Activated naive CD4-positive, alpha-beta T cell treated with anti-CD3 and anti-CD28 coated beads, Interleukin-2, amount 50 U/mL, for 16 hours (primary cell): ENCODE measurements at regions not wholly inside any gene's neighbourhood (a gene's known extent, or its start where the extent isn't known, plus 50 kb on each side); places are given as distances from the start of the nearest gene placed in this dataset.
"Not testable (repeated sequence)": the region's sequence is repeated elsewhere in the genome, so short reads cannot be mapped to it uniquely, and the experiment has no call there.

ENCODE experiments used
- DNase-seq: peaks from one replicate; pipeline ENCODE4 v3.0.0-alpha.2; 2020

DNA sequence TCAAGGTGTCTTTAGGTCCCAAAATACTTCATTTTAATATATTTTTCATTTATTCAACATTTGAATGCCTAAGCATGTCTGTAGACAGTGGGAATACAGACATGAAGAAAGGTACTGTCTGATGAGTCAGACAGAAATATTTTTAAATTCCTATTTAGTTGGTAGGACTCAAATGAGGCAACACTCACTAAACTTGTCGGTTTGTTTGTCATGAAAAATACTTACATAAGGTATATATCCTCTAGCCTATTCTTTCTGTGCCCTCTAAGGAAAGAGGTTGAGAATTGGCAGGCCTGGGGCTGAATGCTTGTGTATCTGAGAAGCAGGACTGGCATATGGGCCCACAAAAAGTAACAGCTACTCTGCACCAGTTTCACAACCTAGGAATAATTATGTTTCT lies 423.6 kb upstream of the MDFIC2 start:
- DNase-seq = no peak

DNA sequence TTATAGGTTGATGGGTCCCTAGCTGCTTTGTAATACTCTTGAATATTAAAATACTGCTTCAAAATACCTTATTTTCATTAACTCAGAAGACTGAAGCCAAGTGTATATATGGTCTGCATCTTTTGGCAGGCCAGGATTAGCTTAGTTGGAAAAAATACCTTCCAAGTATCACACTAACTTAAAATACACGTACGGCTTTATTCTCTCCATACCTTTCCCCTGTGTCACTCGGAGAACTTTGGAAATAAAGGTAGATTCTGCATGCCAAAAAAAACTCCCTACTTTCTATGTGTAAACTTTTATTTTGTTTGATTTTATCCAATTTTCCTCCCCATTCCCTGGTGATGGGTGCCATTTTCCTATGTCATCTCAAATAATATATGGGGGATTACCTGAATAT lies 422.3 kb upstream of the MDFIC2 start:
- no peak for DNase-seq

DNA sequence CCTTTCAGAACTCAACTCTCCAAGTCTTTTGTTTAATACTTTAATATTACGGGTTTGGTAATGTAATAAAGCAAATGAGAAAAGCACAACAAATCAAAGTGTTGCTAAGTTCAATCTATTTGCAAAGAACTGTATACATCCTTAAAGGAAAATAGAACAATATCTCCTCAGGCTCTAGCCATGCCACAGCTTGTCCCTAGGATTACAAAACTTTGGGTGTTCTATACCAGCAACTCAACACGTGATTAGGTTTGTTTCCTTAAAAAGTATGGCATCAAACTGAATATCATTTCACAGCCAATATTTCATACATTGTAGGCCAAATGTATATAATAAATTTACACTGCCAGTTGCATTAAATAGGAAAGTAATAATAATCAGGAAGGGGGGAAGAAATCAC lies 418.6 kb upstream of the MDFIC2 start:
- no peak for DNase-seq

DNA sequence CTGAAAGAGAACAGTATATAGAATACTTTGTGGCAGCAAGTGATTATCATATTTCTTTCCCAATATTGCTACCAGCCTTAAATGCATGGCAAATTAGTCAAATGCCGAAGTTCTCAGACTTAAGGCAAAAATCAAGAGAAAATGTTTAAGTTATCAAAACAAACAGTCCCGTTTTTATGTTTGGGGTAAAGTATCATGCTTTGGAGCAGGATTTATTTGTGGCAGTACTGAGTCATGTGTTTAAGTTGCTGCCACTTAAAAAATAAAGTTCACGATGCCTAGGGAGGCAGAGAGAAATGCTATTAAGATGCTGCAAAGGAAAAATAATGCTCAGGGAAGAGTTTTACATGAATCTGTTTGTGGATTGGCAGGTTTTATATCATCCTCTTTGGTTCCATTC lies 417.4 kb upstream of the MDFIC2 start:
- DNase-seq = no peak

DNA sequence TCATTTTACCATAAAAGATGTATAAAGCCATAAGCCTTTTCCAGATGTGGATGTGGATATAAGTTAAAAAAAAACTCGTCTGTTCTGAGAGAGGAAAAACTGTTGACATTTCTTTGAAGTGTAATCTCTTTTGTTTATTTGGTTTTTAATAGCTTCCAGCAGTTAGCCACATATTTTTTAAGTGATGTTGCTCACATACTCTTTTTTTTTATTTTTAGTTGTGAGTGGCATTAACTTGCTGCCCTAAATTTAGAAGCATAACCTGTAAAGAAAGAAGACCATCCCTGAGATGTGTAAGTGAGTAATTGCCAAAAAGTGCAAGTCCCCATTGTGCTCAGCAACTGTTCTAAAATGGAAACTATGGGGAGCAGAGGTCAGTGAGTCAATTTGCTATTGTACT lies 415.9 kb upstream of the MDFIC2 start:
- DNase-seq = no peak

DNA sequence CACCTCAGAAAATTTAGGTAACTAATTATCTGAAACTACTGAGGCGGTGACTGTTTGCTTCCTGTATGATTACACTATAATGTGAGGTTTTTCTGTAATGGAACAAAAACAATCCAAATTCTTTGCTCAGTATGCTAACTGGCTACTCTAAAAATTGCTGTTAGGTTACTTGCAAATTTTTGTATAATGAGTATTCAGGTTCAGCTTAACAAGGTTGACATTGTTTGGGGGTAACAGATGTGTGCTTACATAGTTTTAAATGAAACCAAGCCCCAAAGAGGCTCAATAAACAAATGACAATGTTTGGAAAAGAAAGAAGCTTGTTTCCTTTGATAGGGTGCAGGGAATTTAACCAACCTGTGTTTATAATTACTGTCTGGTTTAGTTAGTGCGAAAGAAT lies 414.5 kb upstream of the MDFIC2 start:
- DNase-seq = no peak

DNA sequence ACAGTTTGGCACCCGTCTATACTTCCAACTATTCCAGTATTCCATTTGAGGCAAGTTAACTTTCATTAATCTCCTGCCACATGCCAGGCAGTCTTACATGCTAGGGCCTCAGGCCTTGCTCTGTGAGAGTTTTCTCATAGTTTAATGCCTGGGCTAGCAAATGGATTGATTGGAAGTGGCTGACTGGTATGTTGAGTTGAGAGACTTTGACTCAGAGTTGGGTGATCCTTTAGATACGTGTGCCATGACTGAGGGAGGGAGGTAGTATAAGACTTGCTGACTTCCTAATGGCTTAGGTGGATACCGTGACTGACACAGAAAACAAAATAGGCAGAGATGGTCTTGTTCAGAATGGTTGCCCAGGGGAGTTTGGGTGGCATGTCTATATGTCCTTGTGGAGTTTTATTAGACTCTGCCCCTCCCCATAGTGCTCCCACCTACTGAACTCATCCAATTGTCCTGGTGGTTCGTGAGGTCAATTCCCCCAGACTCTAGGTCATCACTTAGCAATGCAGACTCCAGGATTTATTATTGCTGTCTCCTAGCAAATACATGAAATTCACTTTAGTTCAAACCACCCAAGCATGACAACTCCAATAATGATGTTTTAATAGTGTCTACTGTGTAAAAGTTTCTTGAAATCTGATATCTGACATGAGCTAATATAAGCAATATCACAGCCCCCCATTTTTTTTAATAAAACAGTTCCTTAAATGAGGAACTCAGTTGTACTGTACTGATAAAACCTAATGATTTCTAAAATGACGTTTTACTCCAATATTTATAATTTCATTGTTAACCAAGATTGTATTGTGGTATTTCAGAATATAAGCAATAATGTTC lies 413.9 kb upstream of the MDFIC2 start:
- DNase-seq = no peak

DNA sequence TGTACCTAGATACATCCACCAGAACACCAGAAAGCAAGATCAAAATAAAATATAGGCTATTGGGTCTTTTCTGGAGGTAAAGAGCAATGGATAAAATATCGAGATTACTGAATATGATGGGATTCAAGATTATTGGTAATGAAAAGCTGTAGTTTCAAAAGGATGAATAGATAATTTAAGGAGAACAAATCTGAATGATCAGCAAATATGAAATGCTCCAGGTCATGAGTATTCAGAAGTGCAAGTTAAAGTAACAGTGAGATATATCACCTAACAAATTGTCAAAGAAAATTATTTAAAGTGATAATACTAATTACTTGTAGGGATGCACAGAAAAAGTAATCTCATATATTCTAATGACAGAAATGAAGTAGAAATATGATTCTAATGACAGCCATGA lies 409.6 kb upstream of the MDFIC2 start:
- DNase-seq = no peak

DNA sequence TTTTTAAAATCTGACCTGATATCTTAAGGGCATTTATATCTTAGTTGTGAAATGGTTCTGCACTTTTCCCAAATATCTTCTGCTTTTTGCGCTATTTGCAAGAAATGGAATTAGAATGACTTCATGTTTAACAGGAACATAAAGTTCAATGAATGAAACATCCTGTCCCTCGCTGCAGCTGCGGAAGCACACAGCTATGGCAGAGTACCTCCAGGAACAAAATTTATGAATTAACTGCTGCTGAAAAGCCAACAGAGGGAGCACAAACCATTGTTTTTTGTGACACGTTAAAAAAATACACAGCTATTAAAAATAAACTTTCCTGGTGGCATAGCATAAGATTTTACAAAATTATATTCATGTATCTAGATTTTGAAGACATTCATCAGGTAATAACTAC lies 404.4 kb upstream of the MDFIC2 start:
- DNase-seq = no peak

DNA sequence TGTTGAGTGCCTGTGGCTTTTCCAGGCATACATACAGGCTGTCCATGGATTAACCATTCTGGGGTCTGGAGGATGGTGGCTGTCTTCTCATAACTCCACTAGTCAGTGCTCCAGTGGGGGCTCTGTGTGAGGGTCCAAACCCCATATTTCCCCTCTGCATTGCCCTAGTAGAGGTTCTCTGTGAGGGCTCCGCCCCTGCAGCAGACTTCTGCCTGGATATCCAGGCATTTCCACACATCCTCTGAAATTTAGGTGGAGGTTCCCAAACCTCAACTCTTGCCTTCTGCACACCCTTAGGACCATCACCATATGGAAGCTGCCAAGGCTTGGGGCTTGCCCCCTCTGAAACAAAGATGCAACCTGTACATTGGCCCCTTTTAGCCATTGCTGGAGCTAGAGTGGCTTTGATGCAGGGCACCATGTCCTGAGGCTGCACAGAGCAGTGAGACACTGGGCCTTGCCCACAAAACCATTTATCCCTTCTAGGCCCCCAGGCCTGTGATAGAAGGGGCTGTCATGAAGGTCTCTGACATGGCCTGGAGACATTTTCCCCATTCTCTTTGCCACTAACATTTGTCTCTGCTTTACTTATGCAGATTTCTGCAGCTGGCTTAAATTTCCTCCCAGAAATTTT lies 400.1 kb upstream of the MDFIC2 start:
- DNase-seq = no peak

DNA sequence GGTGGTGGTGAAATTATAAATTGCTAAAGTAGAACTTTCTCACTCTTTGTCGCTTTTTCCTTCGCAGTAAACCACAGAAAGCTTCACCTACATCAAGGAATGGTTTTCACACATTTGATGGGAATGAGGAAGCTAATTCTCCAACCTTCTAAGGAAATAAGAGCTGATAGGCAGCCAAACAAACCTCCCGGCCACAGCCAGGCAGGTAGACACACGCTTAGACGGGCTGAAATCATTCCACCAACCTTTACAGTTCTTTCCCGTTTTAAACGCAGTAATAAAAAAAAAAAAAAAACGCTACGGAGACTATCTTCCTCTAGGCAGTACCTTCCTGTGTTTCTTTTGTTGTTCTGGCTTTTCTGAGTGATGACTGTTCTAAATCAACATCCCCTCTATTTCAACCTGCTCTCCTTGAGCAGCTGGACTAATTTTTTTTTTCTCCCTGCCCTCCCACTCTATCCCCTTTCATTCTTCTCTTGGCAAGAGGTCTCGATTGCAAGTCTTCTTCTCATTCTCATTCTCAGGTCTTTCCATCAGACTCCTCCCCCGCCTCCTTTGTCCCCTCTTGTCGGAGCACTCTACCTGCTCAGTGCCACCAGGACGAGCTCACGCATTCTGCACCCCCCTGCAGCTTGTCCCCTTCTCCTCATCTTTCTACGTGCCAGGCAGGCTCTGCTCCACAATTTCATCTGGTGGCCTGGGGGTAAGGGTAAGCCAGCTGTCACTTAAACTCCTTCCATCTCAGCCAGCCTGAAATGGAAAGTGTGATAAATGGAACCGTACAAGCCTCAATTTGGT lies 391.1 kb upstream of the MDFIC2 start:
- DNase-seq = no peak

DNA sequence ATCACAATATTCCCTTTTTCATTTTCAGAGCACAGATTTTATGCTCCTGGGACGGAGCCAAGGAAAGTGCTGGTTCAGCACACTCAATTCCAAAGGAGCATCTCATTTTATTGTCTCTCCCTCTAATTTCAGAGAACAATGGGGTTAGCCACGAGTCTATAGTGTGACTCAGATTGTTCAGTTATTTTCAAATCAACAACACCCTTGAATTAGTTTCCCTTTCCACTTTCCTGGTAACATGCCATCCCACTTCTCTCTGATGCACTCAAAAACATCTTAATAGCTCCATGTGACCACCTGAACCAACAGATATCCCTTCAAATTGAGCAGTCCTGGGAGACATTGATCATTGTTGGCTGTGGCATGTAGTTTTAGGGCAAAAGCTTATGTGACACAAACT lies 389.7 kb upstream of the MDFIC2 start:
- no peak for DNase-seq

DNA sequence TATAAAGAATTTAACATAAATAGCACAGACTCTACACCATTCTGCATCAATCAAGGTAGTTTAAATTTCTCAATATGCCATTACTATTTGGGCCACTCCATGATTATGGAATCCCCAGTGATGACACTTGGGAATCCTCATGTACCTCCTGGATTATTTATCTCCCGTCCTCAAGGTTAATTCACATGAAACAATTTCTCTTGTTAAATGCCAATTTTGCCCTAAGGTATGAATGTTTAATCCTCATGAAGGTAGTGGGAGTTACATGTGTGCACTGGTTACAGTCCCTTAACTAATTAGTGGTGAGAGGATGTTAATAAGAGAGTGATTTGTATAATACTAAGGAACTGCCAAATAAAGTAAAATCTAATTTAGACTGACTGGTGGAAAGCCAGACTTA lies 372.3 kb upstream of the MDFIC2 start:
- no peak for DNase-seq

DNA sequence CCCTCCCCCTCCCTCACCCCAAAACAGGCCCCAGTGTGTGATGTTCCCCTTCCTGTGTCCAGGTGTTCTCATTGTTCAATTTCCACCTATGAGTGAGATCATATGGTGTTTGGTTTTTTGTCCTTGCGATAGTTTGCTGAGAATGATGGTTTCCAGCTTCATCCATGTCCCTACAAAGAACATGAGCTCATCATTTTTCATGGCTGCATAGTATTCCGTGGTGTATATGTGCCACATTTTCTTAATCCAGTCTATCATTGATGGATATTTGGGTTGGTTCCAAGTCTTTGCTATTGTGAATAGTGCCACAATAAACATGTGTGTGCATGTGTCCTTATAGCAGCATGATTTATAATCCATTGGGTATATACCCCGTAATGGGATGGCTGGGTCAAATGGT lies 363.4 kb upstream of the MDFIC2 start:
- DNase-seq = not testable (repeated sequence)

DNA sequence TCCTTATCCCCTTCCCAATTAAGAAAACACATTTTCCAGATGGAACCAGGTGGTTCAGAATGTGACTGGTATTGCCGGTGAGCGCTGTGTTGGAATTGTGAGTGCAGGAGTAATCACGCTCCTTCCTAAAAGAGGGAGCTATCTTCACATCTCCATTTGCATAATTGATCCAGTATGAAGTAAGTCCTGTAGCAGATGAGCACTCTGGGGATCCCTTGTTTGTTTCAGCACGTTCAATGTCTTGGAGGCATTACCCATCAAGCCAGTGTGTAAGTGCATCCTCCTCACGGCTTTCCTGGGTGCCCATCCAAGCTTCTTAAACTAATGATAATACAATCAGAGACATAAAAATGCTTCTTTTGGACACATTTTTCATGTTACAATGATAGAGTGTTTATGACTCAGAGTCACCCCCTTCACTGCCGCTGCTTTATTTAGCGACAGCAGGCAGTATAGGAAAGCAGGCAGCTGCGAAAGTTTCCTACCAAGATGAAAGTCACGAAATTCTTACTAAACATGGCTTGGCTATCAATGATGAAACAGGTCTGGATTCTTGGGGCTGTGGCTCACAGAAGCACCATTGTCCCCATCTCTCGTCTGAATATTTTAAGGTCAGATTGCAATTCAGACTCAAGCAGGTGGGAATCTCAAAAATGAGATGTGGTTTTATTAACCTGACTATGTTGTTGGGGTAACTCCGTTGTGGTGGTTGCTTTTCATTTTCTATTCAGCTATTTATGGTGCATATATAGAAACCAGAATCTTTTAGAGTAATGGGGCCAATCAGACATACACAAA lies 346.3 kb upstream of the MDFIC2 start:
- DNase-seq = no peak

DNA sequence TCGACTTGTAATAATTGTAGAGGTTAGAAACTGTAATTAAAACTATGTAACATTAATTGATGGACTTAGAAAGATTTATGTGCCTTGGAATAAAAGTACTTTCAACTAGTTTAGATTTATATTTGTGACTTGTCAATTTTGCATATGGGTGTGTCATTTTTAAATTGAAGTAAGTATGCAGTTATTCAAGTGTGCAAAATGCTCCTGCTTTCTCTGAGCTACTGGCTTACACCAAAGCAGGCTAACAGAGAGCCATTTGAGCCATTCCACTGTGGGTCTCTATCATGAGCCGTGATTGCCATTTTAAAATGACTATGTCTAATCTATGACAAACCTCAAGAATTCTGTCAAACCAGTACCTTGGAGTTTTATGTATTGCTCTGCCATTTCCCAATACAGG lies 345.0 kb upstream of the MDFIC2 start:
- DNase-seq = no peak

DNA sequence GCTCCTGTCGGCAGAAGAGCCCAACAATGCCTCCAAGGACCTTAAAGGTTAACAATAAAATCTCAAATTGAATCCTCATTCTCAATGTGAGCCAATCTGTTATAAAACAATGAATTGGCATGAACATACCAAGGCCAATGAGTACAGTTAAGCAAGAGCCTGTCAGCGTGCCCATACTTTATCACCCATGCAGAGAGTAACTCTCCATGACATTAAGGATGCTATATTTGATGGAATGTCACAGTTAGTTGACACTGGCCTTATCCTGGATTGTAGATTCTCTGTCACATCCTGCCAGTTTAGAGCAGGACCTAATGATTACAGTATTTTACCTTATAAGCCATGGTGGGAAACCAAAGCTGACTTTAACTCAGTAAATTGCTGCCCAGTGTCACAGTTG lies 335.4 kb upstream of the MDFIC2 start:
- no peak for DNase-seq

DNA sequence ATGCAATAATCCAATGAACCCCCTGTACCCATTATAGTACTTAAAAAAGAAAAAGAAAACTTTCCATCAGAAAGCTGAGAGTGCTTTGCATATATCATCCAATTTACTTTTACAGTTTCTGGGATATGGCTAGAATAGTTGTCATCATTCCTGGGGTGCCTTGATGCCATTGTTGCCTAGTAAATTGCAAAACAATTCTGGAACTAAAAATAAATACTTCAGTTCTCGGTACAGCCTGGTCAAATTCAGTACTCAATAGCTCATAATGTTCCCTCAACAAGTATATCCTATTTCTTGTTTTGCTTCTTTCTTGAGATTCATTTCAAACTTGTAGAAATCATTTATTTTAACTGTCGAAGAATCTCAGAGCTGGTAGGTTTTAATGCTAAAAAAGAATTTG lies 334.7 kb upstream of the MDFIC2 start:
- DNase-seq = no peak

DNA sequence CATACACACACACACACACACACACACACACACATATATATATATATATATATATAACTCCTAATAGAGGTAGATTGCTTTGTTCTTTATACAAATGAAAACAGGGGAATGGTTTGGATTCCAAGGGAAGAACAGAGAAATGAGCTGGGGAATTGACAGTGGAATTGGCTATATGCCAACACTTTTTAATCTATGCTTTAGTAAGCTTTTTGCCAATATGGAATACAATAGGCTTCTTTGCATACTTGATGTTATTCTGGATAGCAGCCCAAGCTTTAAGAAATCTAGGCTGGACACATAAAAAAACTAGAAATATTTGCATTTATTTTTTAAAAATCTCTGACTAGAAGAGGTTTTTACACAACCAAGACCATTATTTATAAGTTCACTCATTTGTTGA lies 334.2 kb upstream of the MDFIC2 start:
- DNase-seq = no peak

DNA sequence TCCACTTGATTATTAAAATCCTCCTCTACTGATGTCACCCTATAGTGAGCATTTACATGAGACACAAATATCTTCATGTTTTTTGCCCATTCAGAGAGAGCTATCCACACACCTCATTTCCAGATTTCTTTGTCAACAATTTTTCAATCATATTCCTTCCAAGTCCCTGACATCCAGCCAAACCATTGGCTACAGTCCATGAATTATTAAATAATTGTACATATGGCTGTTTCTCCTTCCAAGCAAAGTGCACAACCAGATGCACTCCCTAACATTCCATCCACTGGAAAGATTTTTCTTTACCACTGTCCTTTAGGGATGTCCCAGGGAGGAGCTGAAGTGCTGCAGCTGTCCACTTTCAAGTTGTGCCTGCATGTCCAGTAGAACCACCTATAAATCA lies 328.0 kb upstream of the MDFIC2 start:
- DNase-seq = no peak

DNA sequence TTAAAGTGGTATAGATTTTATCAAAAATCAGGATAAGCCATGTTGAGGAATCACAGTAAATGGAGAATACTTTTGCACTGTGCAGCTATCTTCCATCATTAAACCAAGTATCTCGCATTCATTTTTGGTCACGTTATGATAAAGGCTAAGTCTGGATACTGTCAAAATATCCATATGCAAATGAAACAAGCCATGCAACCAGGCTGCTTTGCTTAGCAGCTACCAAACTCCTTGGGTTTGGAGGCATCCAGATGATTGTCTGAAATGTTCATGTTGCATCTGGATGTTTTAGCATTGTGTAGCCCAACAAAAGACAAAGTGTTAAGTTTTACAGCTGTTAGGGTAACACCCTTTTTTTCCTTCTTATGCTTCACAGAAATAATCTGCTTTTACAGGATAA lies 322.9 kb upstream of the MDFIC2 start:
- no peak for DNase-seq

DNA sequence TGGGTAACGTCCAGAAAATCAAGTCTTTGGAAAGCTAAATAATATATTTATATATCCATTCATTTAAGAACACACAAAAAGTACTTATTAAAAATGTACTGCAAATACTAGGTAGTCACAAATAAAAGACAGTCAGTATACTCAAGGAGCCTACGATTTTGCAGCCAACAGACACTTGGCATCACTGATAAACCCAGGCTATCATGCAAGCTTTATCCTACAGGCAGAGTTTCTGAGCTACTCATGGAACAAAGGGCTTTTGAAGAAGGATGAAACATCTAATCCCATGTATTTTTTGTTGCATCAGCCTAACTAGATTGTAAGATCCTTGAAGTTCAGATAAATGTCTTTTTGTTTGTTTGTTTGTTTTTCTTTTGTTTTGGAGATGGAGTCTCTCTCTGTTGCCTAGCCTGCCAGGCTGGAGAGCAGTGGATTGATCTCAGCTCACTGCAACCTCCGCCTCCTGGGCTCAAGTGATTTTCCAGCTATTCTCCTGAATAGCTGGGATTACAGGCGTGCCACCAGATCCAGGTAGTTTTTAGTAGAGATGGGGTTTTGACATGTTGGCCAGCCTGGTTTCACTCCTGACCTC lies 319.4 kb upstream of the MDFIC2 start:
- no peak for DNase-seq

DNA sequence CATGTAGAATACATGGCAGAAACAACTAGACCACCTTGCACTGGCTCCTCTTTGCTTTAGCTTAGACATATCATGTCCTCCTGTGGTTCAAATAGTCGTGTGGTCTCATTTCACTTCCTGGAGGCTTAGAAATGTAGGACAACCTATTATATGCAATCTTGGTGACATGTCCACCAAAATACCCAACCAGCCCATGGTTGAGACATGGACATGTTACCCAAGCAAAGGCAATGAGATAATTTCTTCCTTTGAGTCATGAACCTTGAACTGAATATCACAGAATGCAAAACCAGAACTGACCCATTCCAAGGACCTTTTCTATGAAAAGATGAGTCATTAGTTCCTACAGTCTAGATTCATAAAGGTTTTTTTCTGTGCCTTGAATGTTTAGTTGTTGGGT lies 309.0 kb upstream of the MDFIC2 start:
- DNase-seq = no peak
